Left ventricle myocardium inferior (tissue), 1 donor: ENCODE measurements at regions not wholly inside any gene's neighbourhood (a gene's known extent, or its start where the extent isn't known, plus 50 kb on each side); places are given as distances from the start of the nearest gene placed in this dataset.

Source experiments
- DNase-seq: peaks from one replicate; pipeline ENCODE4 v3.0.0-alpha.2; 2020
- H3K27ac ChIP-seq: fragments of 200-600 bp; replicated peaks from 2 replicates; pipeline ENCODE4 v1.8.0; 2021
- H3K27me3 ChIP-seq: fragments of 200-600 bp; 2 replicates; pipeline ENCODE4 v1.8.0; 2021; ENCODE audit warnings: low read depth
- H3K36me3 ChIP-seq: fragments of 200-600 bp; 2 replicates; pipeline ENCODE4 v1.8.0; 2021
- H3K4me1 ChIP-seq: fragments of 200-600 bp; 2 replicates; pipeline ENCODE4 v1.8.0; 2021
- H3K4me3 ChIP-seq: fragments of 200-600 bp; 2 replicates; pipeline ENCODE4 v1.8.0; 2021; ENCODE audit warnings: mild to moderate bottlenecking, moderate library complexity
- H3K9me3 ChIP-seq: fragments of 200-600 bp; replicated peaks from 2 replicates; pipeline ENCODE4 v1.8.0; 2021
- intact Hi-C: fragments of 100-400 bp; cut with micrococcal nuclease; formaldehyde crosslinking; loops from one replicate; pipeline ENCODE4 v1.11.0; 2022
- TF ChIP-seq, protein P1 (sequence below): fragments of 200-600 bp; IDR thresholded peaks from 2 replicates; pipeline ENCODE4 v1.8.0; 2021; ENCODE audit warnings: antibody characterized with exemption, mild to moderate bottlenecking, borderline replicate concordance
- donor health status: DM: no; HTN: yes; CAD: no; lungs with severe emphysema.

DNA sequence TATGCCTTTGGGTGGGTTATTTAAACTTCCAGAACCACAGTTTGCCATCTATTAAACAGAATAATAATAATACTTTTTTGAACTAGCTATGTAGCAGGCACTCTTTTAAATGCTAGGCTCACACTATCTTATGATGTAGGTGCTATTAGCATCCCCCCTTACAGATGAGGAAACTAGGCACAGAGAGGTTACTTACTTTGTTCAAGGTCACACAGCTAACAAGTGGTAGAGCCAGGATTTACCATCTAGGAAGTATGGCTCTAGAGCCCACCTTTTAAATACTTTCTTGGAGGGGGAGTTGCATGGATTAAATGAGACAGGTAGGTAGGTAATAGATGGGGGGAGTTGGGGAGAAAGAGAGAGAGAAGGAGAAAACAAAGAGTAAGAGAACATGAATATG lies 95.3 kb upstream of the NR3C1 start:
- intact Hi-C loops: no loop called here
- H3K4me1 ChIP-seq: peaks cover 50% of the 10 kb centered on the region
- no peak overlapping the region for H3K27ac ChIP-seq
- DNase-seq: no peak
- H3K4me3 ChIP-seq: no peak overlapping the region
- H3K27me3 ChIP-seq: no peaks in the 10 kb centered on the region
- H3K36me3 ChIP-seq: no peaks in the 10 kb centered on the region
- no peaks in the 10 kb centered on the region for H3K9me3 ChIP-seq
- TF ChIP-seq, protein P1, sequence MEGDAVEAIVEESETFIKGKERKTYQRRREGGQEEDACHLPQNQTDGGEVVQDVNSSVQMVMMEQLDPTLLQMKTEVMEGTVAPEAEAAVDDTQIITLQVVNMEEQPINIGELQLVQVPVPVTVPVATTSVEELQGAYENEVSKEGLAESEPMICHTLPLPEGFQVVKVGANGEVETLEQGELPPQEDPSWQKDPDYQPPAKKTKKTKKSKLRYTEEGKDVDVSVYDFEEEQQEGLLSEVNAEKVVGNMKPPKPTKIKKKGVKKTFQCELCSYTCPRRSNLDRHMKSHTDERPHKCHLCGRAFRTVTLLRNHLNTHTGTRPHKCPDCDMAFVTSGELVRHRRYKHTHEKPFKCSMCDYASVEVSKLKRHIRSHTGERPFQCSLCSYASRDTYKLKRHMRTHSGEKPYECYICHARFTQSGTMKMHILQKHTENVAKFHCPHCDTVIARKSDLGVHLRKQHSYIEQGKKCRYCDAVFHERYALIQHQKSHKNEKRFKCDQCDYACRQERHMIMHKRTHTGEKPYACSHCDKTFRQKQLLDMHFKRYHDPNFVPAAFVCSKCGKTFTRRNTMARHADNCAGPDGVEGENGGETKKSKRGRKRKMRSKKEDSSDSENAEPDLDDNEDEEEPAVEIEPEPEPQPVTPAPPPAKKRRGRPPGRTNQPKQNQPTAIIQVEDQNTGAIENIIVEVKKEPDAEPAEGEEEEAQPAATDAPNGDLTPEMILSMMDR: no peak

- Histone ChIP-seq H3K4me1 (peaks cover 50% of the 10 kb centered on the region), H3K27ac (no peak overlapping the region), H3K36me3 (no peaks in the 10 kb centered on the region), H3K9me3 (no peaks in the 10 kb centered on the region), H3K4me3 (no peak overlapping the region), H3K27me3 (no peaks in the 10 kb centered on the region)
- TF ChIP-seq, protein P1: no peak
- no peak for DNase-seq
- intact Hi-C loops: no loop called here
These were observed 94.3 kb upstream of the NR3C1 start for GRCh38 chr5:143497749-143498148.

DNA sequence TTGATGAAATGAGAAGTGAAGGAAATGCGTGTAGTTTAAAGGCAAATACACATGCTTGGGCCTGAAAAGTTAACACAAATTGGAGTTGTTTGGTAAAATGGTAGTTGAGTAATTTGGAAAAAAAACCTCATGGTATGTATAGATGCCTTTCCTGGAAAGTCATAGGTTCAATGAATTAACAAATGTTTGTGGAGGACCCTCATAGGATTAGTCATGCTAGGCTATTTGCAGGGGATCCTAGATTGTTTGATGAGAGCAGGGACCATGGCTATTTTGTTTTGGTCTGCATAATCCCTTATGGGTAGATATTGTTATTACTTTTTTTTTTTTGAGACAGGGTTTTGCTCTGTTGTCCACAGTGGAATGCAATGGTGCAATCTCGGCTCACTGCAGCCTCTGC lies 93.5 kb upstream of the NR3C1 start:
- intact Hi-C loops: no loop called here
- no peaks in the 10 kb centered on the region for H3K36me3 ChIP-seq

GRCh38 chr5:143495821-143496275 lies 92.4 kb upstream of the NR3C1 start:
- no peak for DNase-seq
- no peaks in the 10 kb centered on the region for H3K36me3 ChIP-seq
- H3K27me3 ChIP-seq: no peaks in the 10 kb centered on the region
- intact Hi-C loops: no loop called here
- peaks cover 43% of the 10 kb centered on the region for H3K4me1 ChIP-seq
- peak overlapping the region; percentile 3 for H3K4me3 ChIP-seq
- TF ChIP-seq, protein P1: no peak
- H3K9me3 ChIP-seq: no peaks in the 10 kb centered on the region
- peak overlapping the region; percentile 59 for H3K27ac ChIP-seq

More for the DNA sequence above, 93.5 kb upstream of the NR3C1 start:
- no peak for DNase-seq
- Histone ChIP-seq H3K4me3 (no peak overlapping the region), H3K27ac (no peak overlapping the region), H3K9me3 (no peaks in the 10 kb centered on the region), H3K4me1 (peaks cover 50% of the 10 kb centered on the region), H3K27me3 (no peaks in the 10 kb centered on the region)
- TF ChIP-seq, protein P1: no peak

GRCh38 chr5:143495110-143495509 lies 91.6 kb upstream of the NR3C1 start:
- H3K4me3 ChIP-seq: no peak overlapping the region
- H3K4me1 ChIP-seq: peaks cover 46% of the 10 kb centered on the region
- no peaks in the 10 kb centered on the region for H3K9me3 ChIP-seq
- no peak for DNase-seq
- no peaks in the 10 kb centered on the region for H3K27me3 ChIP-seq
- H3K27ac ChIP-seq: peak overlapping the region; percentile 59
- intact Hi-C loops: no loop called here
- no peaks in the 10 kb centered on the region for H3K36me3 ChIP-seq
- TF ChIP-seq, protein P1: no peak

- TF ChIP-seq, protein P1: no peak
- Histone ChIP-seq H3K9me3 (no peaks in the 10 kb centered on the region), H3K27ac (no peak overlapping the region), H3K36me3 (no peaks in the 10 kb centered on the region), H3K4me3 (no peak overlapping the region), H3K4me1 (peaks cover 48% of the 10 kb centered on the region), H3K27me3 (no peaks in the 10 kb centered on the region)
- intact Hi-C loops: no loop called here
- DNase-seq: no peak
These were observed 91.1 kb upstream of the NR3C1 start for GRCh38 chr5:143494595-143494994.
